PC-9 (cell line): ENCODE measurements at regions not wholly inside any gene's neighbourhood (a gene's known extent, or its start where the extent isn't known, plus 50 kb on each side); places are given as distances from the start of the nearest gene placed in this dataset.

Experiments
- EZH2 ChIP-seq: fragments of 200-600 bp; sonication (generic); IDR thresholded peaks from 2 replicates; pipeline ENCODE4 v1.8.0; 2017; ENCODE audit warnings: antibody characterized with exemption, low read depth
- TF ChIP-seq, protein P1 (sequence below): fragments of 200-600 bp; sonication (generic); conservative IDR thresholded peaks from 2 replicates; pipeline ENCODE4 v1.6.1; 2017; ENCODE audit warnings: mixed run types, antibody characterized with exemption, mild to moderate bottlenecking, moderate library complexity

DNA sequence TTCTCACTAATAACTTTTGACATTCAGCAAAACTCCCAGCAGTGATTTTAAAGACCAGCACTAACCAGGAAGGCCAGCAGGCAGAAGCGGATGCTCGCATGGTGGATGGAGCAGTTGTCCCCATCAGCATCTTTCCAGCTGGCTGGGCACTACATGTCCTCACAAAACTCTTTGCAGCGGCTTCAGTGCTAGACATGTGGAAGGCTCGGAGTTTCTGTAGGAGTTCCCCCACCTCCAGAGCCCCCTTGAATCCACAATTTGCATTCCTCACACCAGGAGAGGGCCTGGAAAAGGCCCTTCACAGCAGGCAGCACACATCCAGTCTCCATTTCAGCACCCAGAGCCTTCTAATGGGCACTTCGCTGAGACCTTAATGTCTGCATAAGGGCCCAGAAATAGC, 85.6 kb downstream of the APTX start:
- TF ChIP-seq, protein P1, sequence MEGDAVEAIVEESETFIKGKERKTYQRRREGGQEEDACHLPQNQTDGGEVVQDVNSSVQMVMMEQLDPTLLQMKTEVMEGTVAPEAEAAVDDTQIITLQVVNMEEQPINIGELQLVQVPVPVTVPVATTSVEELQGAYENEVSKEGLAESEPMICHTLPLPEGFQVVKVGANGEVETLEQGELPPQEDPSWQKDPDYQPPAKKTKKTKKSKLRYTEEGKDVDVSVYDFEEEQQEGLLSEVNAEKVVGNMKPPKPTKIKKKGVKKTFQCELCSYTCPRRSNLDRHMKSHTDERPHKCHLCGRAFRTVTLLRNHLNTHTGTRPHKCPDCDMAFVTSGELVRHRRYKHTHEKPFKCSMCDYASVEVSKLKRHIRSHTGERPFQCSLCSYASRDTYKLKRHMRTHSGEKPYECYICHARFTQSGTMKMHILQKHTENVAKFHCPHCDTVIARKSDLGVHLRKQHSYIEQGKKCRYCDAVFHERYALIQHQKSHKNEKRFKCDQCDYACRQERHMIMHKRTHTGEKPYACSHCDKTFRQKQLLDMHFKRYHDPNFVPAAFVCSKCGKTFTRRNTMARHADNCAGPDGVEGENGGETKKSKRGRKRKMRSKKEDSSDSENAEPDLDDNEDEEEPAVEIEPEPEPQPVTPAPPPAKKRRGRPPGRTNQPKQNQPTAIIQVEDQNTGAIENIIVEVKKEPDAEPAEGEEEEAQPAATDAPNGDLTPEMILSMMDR: no peak
- TF ChIP-seq EZH2: no peak
